AG04449 (cell line): ENCODE measurements at regions not wholly inside any gene's neighbourhood (a gene's known extent, or its start where the extent isn't known, plus 50 kb on each side); places are given as distances from the start of the nearest gene placed in this dataset.

Experiments used
- CTCF ChIA-PET: fragments of 350-600 bp; formaldehyde crosslinking; extraction: SDS; loops from one replicate; lab custom pipeline; 2021; ENCODE audit warnings: antibody characterized with exemption; lab: Yijun Ruan, JAX
- POLR2A ChIA-PET: fragments of 400-600, 350-600 bp; formaldehyde crosslinking; extraction: SDS; loops from one replicate; lab custom pipeline; 2020; ENCODE audit warnings: antibody characterized with exemption, inconsistent platforms; lab: Yijun Ruan, JAX
- DNase-seq: peaks from one replicate; pipeline ENCODE4 v3.0.0-alpha.2; 2010; ENCODE audit warnings: low read depth, low spot score
- H3K4me3 ChIP-seq: 2 replicates; pipeline ENCODE4 v1.5.1; 2011; ENCODE audit warnings: low read depth, mild to moderate bottlenecking, control low read depth, low read length
- CTCF ChIP-seq: IDR thresholded peaks from one replicate; pipeline ENCODE4 v1.5.1; 2011; ENCODE audit warnings: mild to moderate bottlenecking, moderate library complexity, low read length, control low read depth, inconsistent platforms; ENCODE audit not compliant: insufficient read depth; ENCODE audit errors: missing control alignments

GRCh38 chr1:40914927-40915569 is 52.9 kb upstream of the CITED4 start:
- no peak for TF ChIP-seq CTCF
- no peak for DNase-seq
- ChIA-PET CTCF (interaction anchor here (0.6 kb wide), 1 partner anchor 33 kb away, joined by 4 read pairs; no protein-coding TSS in a partner anchor), POLR2A (no interaction called here)
- no peak overlapping the region for H3K4me3 ChIP-seq

DNA sequence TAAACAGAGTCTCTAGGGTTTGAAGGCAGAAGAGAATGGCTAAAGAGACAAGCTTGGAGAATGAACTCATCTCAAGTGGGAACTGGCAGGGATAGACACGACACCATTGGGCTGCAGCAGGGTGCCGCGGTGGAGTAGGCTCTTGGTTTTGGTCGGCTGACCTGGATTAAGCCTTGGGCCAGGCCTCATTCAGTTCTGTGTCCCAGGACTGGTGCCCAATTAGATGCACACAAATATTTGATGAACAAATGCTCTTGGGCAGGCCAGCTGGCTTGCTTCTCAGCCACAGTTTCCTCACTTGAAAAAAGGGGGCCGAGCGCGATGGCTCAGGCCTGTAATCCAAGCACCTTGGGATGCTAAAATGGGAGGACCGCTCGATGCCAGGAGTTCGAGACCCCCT is 53.4 kb upstream of the CITED4 start:
- no peak for DNase-seq
- no peak for TF ChIP-seq CTCF
- ChIA-PET CTCF (no interaction called here), POLR2A (no interaction called here)
- H3K4me3 ChIP-seq = no peak overlapping the region

DNA sequence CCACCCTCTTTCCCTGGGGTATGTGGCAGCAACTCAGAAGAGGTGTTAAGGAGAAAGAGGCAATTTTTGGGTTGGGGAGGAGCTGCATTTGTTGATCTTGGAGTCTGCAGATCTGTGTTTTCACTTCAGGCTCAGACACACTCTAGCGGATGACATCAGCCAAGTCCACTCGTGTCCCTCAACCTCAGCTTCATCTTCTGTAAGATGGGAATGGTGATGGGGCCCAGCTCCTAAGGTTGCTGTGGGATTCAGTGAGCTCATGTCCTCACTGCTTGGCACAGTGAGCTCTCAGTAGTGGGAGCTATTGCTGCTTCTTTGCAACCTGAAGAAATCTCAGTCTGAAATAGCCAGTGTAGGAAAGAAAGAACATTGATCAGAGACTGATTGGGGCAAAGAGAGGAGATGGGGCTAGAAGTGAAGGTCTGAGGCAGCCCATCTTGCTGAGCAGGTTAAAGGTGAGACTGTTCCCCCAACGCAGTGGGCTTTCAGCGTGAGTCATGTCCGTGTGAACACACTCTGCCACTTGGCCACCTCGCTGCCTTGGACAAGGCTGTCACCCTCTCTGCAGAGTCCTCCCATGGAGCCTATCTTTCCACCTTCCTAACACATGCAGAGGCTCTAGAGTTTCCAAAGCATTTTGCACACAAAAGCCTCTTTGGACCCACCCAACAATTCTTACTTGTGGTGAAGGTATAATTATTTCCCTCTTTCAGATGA is 56.0 kb upstream of the CITED4 start:
- CTCF ChIA-PET = interaction anchor here (1.3 to 2.1 kb wide), 2 partner anchors 12 to 20 kb away, joined by 3 to 5 read pairs; no protein-coding TSS in a partner anchor

GRCh38 chr1:40919475-40920011 is 57.4 kb upstream of the CITED4 start:
- ChIA-PET CTCF (no interaction called here), POLR2A (no interaction called here)
- no peak for TF ChIP-seq CTCF
- H3K4me3 ChIP-seq = no peak overlapping the region
- DNase-seq = no peak

More for the DNA sequence above, 56.0 kb upstream of the CITED4 start:
- TF ChIP-seq CTCF = no peak
- POLR2A ChIA-PET = no interaction called here
- H3K4me3 ChIP-seq = no peak overlapping the region
- no peak for DNase-seq

DNA sequence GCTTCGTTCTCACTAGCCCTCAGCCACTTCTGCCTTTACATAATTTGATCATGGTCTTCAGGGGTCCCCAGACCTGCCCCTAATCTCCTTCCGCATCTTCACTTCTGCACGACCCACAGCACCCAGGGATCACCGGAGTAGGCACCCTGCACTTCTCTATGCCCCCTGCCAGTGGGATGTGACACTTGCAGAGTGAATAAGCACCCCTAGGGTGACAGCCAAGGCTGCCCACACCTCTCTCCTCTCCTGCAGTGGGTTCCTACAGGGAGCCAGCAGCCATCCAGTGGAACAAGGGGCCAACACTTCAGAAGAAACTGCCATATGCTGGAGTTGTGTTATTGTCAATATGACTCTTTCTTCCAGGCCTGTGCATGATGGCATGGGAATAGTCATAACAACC is 58.0 kb upstream of the CTPS1 start:
- no peak for DNase-seq
- ChIA-PET POLR2A (no interaction called here), CTCF (interaction anchor here (1.1 to 2.7 kb wide), 2 partner anchors 28 to 72 kb away, joined by 3 to 26 read pairs; no protein-coding TSS in a partner anchor)
- no peak overlapping the region for H3K4me3 ChIP-seq
- TF ChIP-seq CTCF = no peak
